Gastroesophageal sphincter (tissue), 4 donors: ENCODE measurements at regions not wholly inside any gene's neighbourhood (a gene's known extent, or its start where the extent isn't known, plus 50 kb on each side); places are given as distances from the start of the nearest gene placed in this dataset.

Experiments
- ATAC-seq: fragments of 150-250 bp; one replicate; pipeline ENCODE4 v1.9.1; 2016; ENCODE audit warnings: mild to moderate bottlenecking, moderate library complexity
- H3K27ac ChIP-seq, 4 donors: fragments of 200-600 bp; sonication (generic) in 3 of 4; 1 replicate in 3 of 4; 2 replicates in 1 of 4; pipeline ENCODE4 v1.5.1; 2016 to 2019
- H3K27me3 ChIP-seq: fragments of 200-600 bp; sonication (generic); one replicate; pipeline ENCODE4 v1.5.1; 2019
- H3K36me3 ChIP-seq, 2 donors: fragments of 200-600 bp; sonication (generic); one replicate each; pipeline ENCODE4 v1.5.1; 2019; ENCODE audit warnings: control low read depth in 1 of 2
- H3K4me1 ChIP-seq, 3 donors: fragments of 200-600 bp; sonication (generic); 1 replicate in 2 of 3; 2 replicates in 1 of 3; pipeline ENCODE4 v1.5.1; 2016 to 2019; ENCODE audit warnings: control low read depth in 2 of 3
- H3K4me3 ChIP-seq, 2 donors: fragments of 200-600 bp; sonication (generic); one replicate each; pipeline ENCODE4 v1.5.1; 2019; ENCODE audit warnings: mild to moderate bottlenecking in 1 of 2, moderate library complexity in 1 of 2
- H3K9me3 ChIP-seq, 3 donors: fragments of 200-600 bp; sonication (generic); one replicate each; pipeline ENCODE4 v1.5.1; 2017 to 2019; ENCODE audit warnings: control low read depth in 2 of 3
- EP300 ChIP-seq: sonication (generic); formaldehyde crosslinking; IDR thresholded peaks from one replicate; pipeline ENCODE4 v1.6.1; 2017; ENCODE audit warnings: antibody characterized with exemption, mild to moderate bottlenecking
- POLR2A ChIP-seq, 2 donors: fragments of 450-650 bp; IDR thresholded peaks; one replicate each; pipeline ENCODE4 v1.6.1; 2017; ENCODE audit warnings: antibody characterized with exemption in 2 of 2, mild to moderate bottlenecking in 2 of 2, moderate library complexity in 1 of 2
- POLR2AphosphoS5 ChIP-seq: sonication (generic); formaldehyde crosslinking; IDR thresholded peaks from one replicate; pipeline ENCODE4 v1.6.1; 2017; ENCODE audit warnings: antibody characterized with exemption
- WGBS, 2 donors: methylation state at CpG; one replicate each; pipeline ENCODE4 v1.1.5; 2018; ENCODE audit warnings: low coverage in 1 of 2; 5-methylcytosine and 5-hydroxymethylcytosine counted together
- TF ChIP-seq, protein P1 (sequence below), 4 experiments: fragments of 200-600 bp in 2 of 4; fragments of 450-650 bp in 2 of 4; sonication (generic) in 1 of 4; IDR thresholded peaks; one replicate each; pipeline ENCODE4 v1.5.1; 2017 to 2019; ENCODE audit warnings: antibody characterized with exemption in 4 of 4, mild to moderate bottlenecking in 2 of 4, moderate library complexity in 2 of 4

DNA sequence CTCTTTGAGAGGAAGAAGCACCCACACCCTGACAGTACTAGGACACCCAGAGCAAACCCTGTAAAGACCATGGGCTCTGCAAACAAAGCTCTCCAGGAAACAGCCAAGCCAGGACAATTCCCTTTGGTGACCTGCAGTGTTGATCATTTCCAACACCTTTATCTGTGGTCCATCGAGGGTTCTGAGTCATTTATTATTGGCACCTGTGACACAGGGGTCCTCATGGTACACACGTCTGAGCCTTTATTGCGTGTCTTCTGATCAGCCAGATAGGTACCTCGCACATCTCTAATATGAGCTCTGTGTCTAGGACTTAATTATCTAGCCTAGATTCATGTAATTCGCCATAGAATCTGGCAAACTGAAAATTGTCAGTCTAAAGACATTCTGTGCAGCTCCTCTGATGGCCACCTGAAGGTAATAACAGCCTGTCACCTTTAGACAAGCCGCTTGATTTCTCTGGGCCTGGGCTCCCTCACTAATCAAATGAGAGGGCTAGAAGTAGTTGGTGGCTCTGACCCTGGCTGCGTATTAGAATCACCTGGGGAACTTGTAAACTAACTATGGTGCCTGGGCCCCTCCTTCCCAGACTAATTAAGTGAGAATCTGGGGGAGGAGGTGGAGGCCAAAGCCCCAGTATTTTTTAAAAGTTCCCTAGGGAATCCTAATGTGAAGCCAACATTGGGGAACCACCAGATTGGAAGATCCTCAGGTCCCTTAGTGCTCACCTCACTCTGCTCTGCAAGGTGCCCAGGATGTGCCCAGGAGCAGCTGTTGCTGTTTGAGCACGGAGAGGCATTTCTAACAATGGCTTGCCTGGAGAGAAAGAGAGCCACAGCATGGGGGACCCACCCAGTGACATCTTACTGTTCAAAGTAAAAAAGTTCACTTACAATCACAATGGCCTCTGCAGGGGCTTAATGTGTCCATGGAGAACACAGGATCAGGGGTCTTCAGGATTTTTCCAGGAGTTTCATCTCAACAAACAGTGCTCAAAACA lies 122.0 kb upstream of the ARID1B start:
- no peak overlapping the region for H3K27ac ChIP-seq
- TF ChIP-seq EP300 (no peak), POLR2A (IDR thresholded peaks at IDR 0.05) (no peak)
- TF ChIP-seq, protein P1, sequence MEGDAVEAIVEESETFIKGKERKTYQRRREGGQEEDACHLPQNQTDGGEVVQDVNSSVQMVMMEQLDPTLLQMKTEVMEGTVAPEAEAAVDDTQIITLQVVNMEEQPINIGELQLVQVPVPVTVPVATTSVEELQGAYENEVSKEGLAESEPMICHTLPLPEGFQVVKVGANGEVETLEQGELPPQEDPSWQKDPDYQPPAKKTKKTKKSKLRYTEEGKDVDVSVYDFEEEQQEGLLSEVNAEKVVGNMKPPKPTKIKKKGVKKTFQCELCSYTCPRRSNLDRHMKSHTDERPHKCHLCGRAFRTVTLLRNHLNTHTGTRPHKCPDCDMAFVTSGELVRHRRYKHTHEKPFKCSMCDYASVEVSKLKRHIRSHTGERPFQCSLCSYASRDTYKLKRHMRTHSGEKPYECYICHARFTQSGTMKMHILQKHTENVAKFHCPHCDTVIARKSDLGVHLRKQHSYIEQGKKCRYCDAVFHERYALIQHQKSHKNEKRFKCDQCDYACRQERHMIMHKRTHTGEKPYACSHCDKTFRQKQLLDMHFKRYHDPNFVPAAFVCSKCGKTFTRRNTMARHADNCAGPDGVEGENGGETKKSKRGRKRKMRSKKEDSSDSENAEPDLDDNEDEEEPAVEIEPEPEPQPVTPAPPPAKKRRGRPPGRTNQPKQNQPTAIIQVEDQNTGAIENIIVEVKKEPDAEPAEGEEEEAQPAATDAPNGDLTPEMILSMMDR (IDR thresholded peaks at IDR 0.05), result no peak
- no peaks in the 10 kb centered on the region for H3K36me3 ChIP-seq
- 94 to 100% methylated on average over 3 to 6 of the region's 8 CpGs for WGBS, 2 donors
- peaks cover 0 to 22% (median 9%) of the 10 kb centered on the region in 3 donors for H3K4me1 ChIP-seq
- no peak for ATAC-seq
- H3K27me3 ChIP-seq, result no peaks in the 10 kb centered on the region
- H3K4me3 ChIP-seq, result no peak overlapping the region
- peaks cover 0 to 8% (median 0%) of the 10 kb centered on the region in 3 donors for H3K9me3 ChIP-seq

DNA sequence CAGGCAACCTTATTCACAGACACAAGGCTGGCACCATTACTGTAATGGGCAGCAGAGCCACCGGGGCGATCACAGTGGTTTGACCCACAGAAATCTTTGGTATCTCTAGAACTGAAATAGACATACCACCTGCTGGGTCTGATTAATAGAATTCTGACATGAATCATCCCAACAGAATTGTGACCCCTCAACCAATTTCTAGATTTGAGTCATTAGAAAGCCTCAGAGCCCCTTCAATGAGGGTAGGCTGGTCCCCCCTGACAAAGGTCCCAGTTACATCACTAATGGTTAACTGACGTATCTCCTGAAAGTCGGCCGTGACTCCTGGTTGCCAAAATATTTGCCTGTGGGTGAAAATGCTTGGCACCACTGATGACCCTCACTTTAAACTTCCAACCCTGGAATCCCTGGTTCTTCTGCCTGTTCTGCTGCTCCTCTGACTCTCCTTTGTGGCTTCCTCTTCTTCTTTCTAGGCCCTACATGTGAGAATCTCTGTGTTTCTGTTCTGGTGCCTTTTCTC lies 124.9 kb upstream of the ARID1B start:
- Histone ChIP-seq H3K4me1 (peaks cover 0 to under 1% (median 0%) of the 10 kb centered on the region in 3 donors), H3K27me3 (no peaks in the 10 kb centered on the region), H3K27ac (no peak overlapping the region), H3K36me3 (no peaks in the 10 kb centered on the region), H3K4me3 (no peak overlapping the region), H3K9me3 (peaks cover 0 to 8% (median 0%) of the 10 kb centered on the region in 3 donors)
- TF ChIP-seq, protein P1 (IDR thresholded peaks at IDR 0.05), result no peak
- TF ChIP-seq EP300 (no peak), POLR2AphosphoS5 (no peak), POLR2A (IDR thresholded peaks at IDR 0.05) (no peak)
- WGBS, 2 donors, result 78% methylated on average over 5 of the region's 5 CpGs; no CpG with 5 or more reads in 1 of the 2 donors
- no peak for ATAC-seq

DNA sequence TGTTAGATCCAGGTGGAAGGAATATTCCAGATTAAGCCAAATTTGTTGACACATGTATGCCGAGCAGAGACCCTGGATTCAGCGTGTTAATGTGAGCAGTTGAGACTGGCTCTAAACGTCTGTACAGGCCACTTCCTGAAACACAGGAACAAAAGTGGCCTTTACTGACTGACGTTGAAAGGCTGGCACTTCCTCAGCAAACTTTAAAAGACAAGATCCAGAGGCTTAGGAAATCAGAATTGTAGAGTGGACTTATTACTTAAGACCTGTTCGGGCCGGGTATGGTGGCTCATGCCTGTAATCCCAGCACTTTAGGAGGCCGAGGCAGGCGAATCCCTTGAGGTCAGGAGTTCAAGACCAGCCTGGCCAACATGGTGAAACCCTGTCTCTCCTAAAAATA lies 125.7 kb upstream of the ARID1B start:
- Histone ChIP-seq H3K27me3 (no peaks in the 10 kb centered on the region), H3K27ac (no peak overlapping the region), H3K36me3 (no peaks in the 10 kb centered on the region), H3K4me3 (no peak overlapping the region), H3K9me3 (peaks cover 0 to 8% (median 0%) of the 10 kb centered on the region in 3 donors), H3K4me1 (no peaks in the 10 kb centered on the region)
- TF ChIP-seq EP300 (no peak), POLR2A (IDR thresholded peaks at IDR 0.05) (no peak), POLR2AphosphoS5 (no peak)
- TF ChIP-seq, protein P1 (IDR thresholded peaks at IDR 0.05), result no peak
- WGBS, 2 donors, result 70 to 84% methylated on average over 2 to 8 of the region's 8 CpGs
- ATAC-seq, result no peak

DNA sequence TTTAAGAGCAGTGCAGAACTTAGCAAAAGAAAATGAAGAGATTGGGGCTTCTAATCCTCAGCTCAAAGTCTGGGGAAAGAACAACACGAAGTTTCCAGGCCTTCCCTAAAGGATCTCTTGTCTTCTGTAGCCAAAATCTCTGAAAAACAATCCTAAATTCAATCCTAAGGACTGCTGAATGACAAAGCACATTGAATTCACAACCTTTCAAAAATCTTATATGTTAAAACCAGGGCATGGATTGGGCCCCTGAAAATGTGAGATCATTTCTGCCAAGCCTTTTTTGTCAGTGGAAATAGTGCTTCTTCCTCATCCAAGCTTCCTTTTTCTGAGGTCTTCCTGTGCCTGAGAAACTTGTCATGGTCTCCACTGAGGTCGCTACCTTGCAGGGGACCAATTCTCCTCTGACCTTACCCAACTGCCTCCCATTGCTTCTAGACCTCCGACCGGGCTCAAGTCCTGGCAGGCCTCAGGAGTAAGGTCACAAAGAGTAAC lies 126.2 kb upstream of the ARID1B start:
- H3K27me3 ChIP-seq, result no peaks in the 10 kb centered on the region
- ATAC-seq, result no peak
- H3K36me3 ChIP-seq, result no peaks in the 10 kb centered on the region
- 67 to 75% methylated on average over 1 to 2 of the region's 4 CpGs for WGBS, 2 donors
- no peaks in the 10 kb centered on the region for H3K4me1 ChIP-seq
- H3K27ac ChIP-seq, result no peak overlapping the region
- peaks cover 0 to 8% (median 0%) of the 10 kb centered on the region in 3 donors for H3K9me3 ChIP-seq
- TF ChIP-seq, protein P1 (IDR thresholded peaks at IDR 0.05), result no peak
- TF ChIP-seq POLR2AphosphoS5 (no peak), POLR2A (IDR thresholded peaks at IDR 0.05) (no peak), EP300 (no peak)
- H3K4me3 ChIP-seq, result no peak overlapping the region
